Smooth muscle cell (in vitro differentiated cells): ENCODE measurements at regions not wholly inside any gene's neighbourhood (a gene's known extent, or its start where the extent isn't known, plus 50 kb on each side); places are given as distances from the start of the nearest gene placed in this dataset.

ENCODE experiments used
- DNase-seq: peaks from one replicate; lab custom pipeline; 2025; ENCODE audit not compliant: unreplicated experiment; lab: John Stamatoyannopoulos, UW
- H2AFZ ChIP-seq: fragments of 200-600 bp; sonication (generic); 2 replicates; pipeline ENCODE4 v1.6.0; 2016; ENCODE audit warnings: antibody characterized with exemption, low read depth, mild to moderate bottlenecking
- H3F3A ChIP-seq: fragments of 200-600 bp; sonication (generic); 2 replicates; pipeline ENCODE4 v1.6.0; 2017; ENCODE audit warnings: antibody characterized with exemption, low read depth
- H3K27ac ChIP-seq: fragments of 200-600 bp; sonication (generic); 2 replicates; pipeline ENCODE4 v1.5.1; 2016; ENCODE audit warnings: low read depth, mild to moderate bottlenecking
- H3K27me3 ChIP-seq: fragments of 200-600 bp; sonication (generic); 2 replicates; pipeline ENCODE4 v1.6.1; 2016; ENCODE audit warnings: low read depth, mild to moderate bottlenecking
- H3K36me3 ChIP-seq: fragments of 200-600 bp; sonication (generic); 2 replicates; pipeline ENCODE4 v1.5.1; 2016; ENCODE audit warnings: low read depth
- H3K4me1 ChIP-seq: fragments of 200-600 bp; sonication (generic); 2 replicates; pipeline ENCODE4 v1.5.1; 2016; ENCODE audit warnings: low read depth
- H3K4me2 ChIP-seq: fragments of 200-600 bp; sonication (generic); 2 replicates; pipeline ENCODE4 v1.6.0; 2016; ENCODE audit warnings: mild to moderate bottlenecking
- H3K4me3 ChIP-seq: fragments of 200-600 bp; sonication (generic); 2 replicates; pipeline ENCODE4 v1.5.1; 2016; ENCODE audit warnings: mild to moderate bottlenecking
- H3K79me2 ChIP-seq: fragments of 200-600 bp; sonication (generic); 2 replicates; pipeline ENCODE4 v1.6.0; 2016; ENCODE audit warnings: low read depth, mild to moderate bottlenecking
- H3K9ac ChIP-seq: fragments of 200-600 bp; sonication (generic); 2 replicates; pipeline ENCODE4 v1.6.0; 2016; ENCODE audit warnings: low read depth
- H3K9me3 ChIP-seq: fragments of 200-600 bp; sonication (generic); replicated peaks from 2 replicates; pipeline ENCODE4 v1.5.1; 2016; ENCODE audit warnings: low read depth
- H4K20me1 ChIP-seq: fragments of 200-600 bp; sonication (generic); 2 replicates; pipeline ENCODE4 v1.6.0; 2016; ENCODE audit warnings: low read depth
- CTCF ChIP-seq: fragments of 200-600 bp; sonication (generic); IDR thresholded peaks from 2 replicates; pipeline ENCODE4 v1.5.1; 2017; ENCODE audit warnings: borderline replicate concordance, mild to moderate bottlenecking, antibody characterized with exemption; ENCODE audit not compliant: insufficient read depth, poor library complexity, severe bottlenecking
- WGBS: methylation state at CpG from one replicate; pipeline ENCODE4 v1.1.7; 2016; ENCODE audit warnings: low lambda C conversion rate; 5-methylcytosine and 5-hydroxymethylcytosine counted together

GRCh38 chr15:95192923-95193322, 961.6 kb downstream of the MCTP2 start:
- H3K27ac ChIP-seq, result no peak overlapping the region
- H3F3A ChIP-seq, result no peaks in the 10 kb centered on the region
- H3K4me1 ChIP-seq, result no peaks in the 10 kb centered on the region
- TF ChIP-seq CTCF, result no peak
- H3K36me3 ChIP-seq, result no peaks in the 10 kb centered on the region
- no peaks in the 10 kb centered on the region for H3K79me2 ChIP-seq
- no peak overlapping the region for H3K9ac ChIP-seq
- H3K4me2 ChIP-seq, result no peak overlapping the region
- DNase-seq, result no peak
- no peaks in the 10 kb centered on the region for H3K9me3 ChIP-seq
- no peaks in the 10 kb centered on the region for H3K27me3 ChIP-seq
- no peaks in the 10 kb centered on the region for H4K20me1 ChIP-seq
- no peak overlapping the region for H3K4me3 ChIP-seq
- H2AFZ ChIP-seq, result no peak overlapping the region

- Histone ChIP-seq H2AFZ (no peak overlapping the region), H3K9ac (no peak overlapping the region), H4K20me1 (no peaks in the 10 kb centered on the region), H3K27me3 (no peaks in the 10 kb centered on the region), H3K4me3 (no peak overlapping the region), H3K4me2 (no peak overlapping the region), H3K79me2 (no peaks in the 10 kb centered on the region), H3K36me3 (no peaks in the 10 kb centered on the region), H3K4me1 (no peaks in the 10 kb centered on the region), H3K27ac (no peak overlapping the region), H3F3A (no peaks in the 10 kb centered on the region), H3K9me3 (peaks cover 6% of the 10 kb centered on the region)
- DNase-seq, result no peak
- WGBS, result 82% methylated on average over 3 of the region's 3 CpGs
- no peak for TF ChIP-seq CTCF
These were observed 963.4 kb downstream of the MCTP2 start for GRCh38 chr15:95194746-95195145.

GRCh38 chr15:95196176-95196915, 965.0 kb downstream of the MCTP2 start:
- no peaks in the 10 kb centered on the region for H3K79me2 ChIP-seq
- peak overlapping the region; percentile 26 for H2AFZ ChIP-seq
- no peak overlapping the region for H3K27ac ChIP-seq
- WGBS, result 54% methylated on average over 17 of the region's 17 CpGs
- no peaks in the 10 kb centered on the region for H4K20me1 ChIP-seq
- no peak overlapping the region for H3K9ac ChIP-seq
- peak overlapping the region; percentile 18 for H3K4me2 ChIP-seq
- TF ChIP-seq CTCF, result no peak
- no peaks in the 10 kb centered on the region for H3K36me3 ChIP-seq
- H3K9me3 ChIP-seq, result peaks cover 7% of the 10 kb centered on the region
- no peak for DNase-seq
- H3K4me3 ChIP-seq, result peak overlapping the region; percentile 12
- H3K4me1 ChIP-seq, result no peaks in the 10 kb centered on the region
- H3K27me3 ChIP-seq, result no peaks in the 10 kb centered on the region
- no peaks in the 10 kb centered on the region for H3F3A ChIP-seq
